HL-60 (cell line): ENCODE measurements at regions not wholly inside any gene's neighbourhood (a gene's known extent, or its start where the extent isn't known, plus 50 kb on each side); places are given as distances from the start of the nearest gene placed in this dataset.
A peak's percentile ranks its signal among the peaks of the same experiment; 100 is the strongest.

Experiments
- DNase-seq, 2 experiments: peaks; one replicate each; pipeline ENCODE4 v3.0.0-alpha.2; 2010 to 2020; ENCODE audit warnings: low read depth in 1 of 2, low spot score in 1 of 2
- H3K27ac ChIP-seq: fragments of 250-450 bp; sonication (Bioruptor Pico); replicated peaks from 2 replicates; pipeline ENCODE4 v1.5.1; 2020; ENCODE audit warnings: mild to moderate bottlenecking, moderate library complexity
- H3K27me3 ChIP-seq: fragments of 250-450 bp; sonication (Bioruptor Pico); 2 replicates; pipeline ENCODE4 v1.5.1; 2021; ENCODE audit warnings: mild to moderate bottlenecking, moderate library complexity; ENCODE audit not compliant: insufficient read depth, poor library complexity, severe bottlenecking
- H3K4me3 ChIP-seq: replicated peaks from 2 replicates; pipeline ENCODE4 v1.5.1; 2011; ENCODE audit warnings: mild to moderate bottlenecking, control low read depth, low read length; ENCODE audit not compliant: insufficient read depth
- GABPA ChIP-seq: IDR thresholded peaks from 2 replicates; pipeline ENCODE4 v1.6.1; 2012; ENCODE audit warnings: low read depth
- POLR2AphosphoS5 ChIP-seq: IDR thresholded peaks from 2 replicates; pipeline ENCODE4 v1.6.1; 2012; ENCODE audit warnings: low read depth
- SPI1 ChIP-seq: IDR thresholded peaks from 2 replicates; pipeline ENCODE4 v1.6.1; 2012; ENCODE audit warnings: low read depth, mild to moderate bottlenecking, borderline replicate concordance
- TF ChIP-seq, protein P1 (sequence below): IDR thresholded peaks from one replicate; pipeline ENCODE4 v1.5.1; 2011; ENCODE audit warnings: low read length, control low read depth, inconsistent platforms; ENCODE audit not compliant: insufficient read depth
- TF ChIP-seq, protein P2 (sequence below): IDR thresholded peaks from 2 replicates; pipeline ENCODE4 v1.6.1; 2012; ENCODE audit warnings: low read depth; ENCODE audit not compliant: insufficient replicate concordance

DNA sequence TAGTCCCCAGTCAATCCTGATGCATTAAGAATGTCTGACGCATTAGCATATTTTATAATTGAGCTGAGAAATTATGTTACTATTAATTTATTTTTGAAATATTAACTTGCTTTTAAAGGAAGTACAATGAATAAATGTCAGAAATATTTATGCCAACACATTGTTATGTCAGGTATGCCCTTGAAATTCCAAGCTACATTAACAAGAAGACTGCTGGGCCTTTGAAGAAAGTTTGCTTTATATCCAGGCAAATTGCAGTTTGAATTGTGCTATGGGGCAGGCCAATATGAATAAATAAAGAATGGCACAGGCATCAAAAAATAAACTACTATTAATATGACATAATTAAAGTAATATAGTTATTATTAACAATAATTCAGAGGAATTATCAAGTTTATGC is 1391.3 kb downstream of the PLA2G4A start:
- no peak overlapping the region for H3K4me3 ChIP-seq
- TF ChIP-seq SPI1, result no peak
- TF ChIP-seq, protein P1, sequence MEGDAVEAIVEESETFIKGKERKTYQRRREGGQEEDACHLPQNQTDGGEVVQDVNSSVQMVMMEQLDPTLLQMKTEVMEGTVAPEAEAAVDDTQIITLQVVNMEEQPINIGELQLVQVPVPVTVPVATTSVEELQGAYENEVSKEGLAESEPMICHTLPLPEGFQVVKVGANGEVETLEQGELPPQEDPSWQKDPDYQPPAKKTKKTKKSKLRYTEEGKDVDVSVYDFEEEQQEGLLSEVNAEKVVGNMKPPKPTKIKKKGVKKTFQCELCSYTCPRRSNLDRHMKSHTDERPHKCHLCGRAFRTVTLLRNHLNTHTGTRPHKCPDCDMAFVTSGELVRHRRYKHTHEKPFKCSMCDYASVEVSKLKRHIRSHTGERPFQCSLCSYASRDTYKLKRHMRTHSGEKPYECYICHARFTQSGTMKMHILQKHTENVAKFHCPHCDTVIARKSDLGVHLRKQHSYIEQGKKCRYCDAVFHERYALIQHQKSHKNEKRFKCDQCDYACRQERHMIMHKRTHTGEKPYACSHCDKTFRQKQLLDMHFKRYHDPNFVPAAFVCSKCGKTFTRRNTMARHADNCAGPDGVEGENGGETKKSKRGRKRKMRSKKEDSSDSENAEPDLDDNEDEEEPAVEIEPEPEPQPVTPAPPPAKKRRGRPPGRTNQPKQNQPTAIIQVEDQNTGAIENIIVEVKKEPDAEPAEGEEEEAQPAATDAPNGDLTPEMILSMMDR, result no peak
- no peak for TF ChIP-seq GABPA
- TF ChIP-seq, protein P2, sequence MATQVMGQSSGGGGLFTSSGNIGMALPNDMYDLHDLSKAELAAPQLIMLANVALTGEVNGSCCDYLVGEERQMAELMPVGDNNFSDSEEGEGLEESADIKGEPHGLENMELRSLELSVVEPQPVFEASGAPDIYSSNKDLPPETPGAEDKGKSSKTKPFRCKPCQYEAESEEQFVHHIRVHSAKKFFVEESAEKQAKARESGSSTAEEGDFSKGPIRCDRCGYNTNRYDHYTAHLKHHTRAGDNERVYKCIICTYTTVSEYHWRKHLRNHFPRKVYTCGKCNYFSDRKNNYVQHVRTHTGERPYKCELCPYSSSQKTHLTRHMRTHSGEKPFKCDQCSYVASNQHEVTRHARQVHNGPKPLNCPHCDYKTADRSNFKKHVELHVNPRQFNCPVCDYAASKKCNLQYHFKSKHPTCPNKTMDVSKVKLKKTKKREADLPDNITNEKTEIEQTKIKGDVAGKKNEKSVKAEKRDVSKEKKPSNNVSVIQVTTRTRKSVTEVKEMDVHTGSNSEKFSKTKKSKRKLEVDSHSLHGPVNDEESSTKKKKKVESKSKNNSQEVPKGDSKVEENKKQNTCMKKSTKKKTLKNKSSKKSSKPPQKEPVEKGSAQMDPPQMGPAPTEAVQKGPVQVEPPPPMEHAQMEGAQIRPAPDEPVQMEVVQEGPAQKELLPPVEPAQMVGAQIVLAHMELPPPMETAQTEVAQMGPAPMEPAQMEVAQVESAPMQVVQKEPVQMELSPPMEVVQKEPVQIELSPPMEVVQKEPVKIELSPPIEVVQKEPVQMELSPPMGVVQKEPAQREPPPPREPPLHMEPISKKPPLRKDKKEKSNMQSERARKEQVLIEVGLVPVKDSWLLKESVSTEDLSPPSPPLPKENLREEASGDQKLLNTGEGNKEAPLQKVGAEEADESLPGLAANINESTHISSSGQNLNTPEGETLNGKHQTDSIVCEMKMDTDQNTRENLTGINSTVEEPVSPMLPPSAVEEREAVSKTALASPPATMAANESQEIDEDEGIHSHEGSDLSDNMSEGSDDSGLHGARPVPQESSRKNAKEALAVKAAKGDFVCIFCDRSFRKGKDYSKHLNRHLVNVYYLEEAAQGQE, result no peak
- no peak for TF ChIP-seq POLR2AphosphoS5
- no peak for DNase-seq
- no peaks in the 10 kb centered on the region for H3K27me3 ChIP-seq
- no peak overlapping the region for H3K27ac ChIP-seq

DNA sequence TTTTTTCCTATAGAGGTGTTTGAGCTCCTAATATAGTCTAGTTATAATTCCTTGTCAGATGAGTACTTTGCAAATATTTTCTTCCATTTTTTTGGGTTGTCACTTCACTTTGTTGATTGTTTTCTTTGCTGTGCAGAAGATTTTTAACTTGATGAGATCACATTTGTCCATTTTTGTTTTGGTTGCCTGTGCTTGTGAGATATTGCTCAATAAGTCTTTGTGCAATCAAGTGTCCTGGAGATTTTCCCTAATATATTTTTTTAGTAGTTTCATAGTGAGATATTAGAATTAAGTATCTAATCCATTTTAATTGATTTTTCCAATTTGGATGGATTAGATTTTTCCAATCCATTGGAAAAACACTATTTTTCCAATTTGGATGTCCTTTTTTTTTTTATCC is 1395.5 kb downstream of the PLA2G4A start:
- Histone ChIP-seq H3K27me3 (no peaks in the 10 kb centered on the region), H3K27ac (no peak overlapping the region), H3K4me3 (no peak overlapping the region)
- TF ChIP-seq POLR2AphosphoS5, result no peak
- TF ChIP-seq, protein P1, result no peak
- no peak for TF ChIP-seq GABPA
- no peak for TF ChIP-seq SPI1
- TF ChIP-seq, protein P2, result no peak
- DNase-seq, result no peak

DNA sequence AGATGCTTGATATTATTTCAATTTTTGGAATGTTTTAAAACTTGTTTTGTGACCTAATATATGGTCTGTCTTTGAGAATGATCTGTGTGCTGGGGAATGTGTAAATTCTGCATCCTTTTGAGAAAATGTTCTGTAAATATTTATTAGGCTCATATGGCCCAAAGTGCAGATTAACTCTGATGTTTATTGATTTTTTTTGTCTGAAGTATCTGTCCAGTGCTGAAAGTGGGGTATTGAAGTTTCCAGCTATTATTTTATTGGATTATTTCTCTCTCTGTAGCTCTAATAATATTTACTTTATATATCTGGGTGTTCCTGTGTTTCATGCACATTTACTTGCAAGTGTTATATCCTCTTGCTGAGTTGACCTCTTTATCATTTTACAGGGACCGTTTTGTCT is 1397.2 kb downstream of the PLA2G4A start:
- no peak for DNase-seq
- no peak for TF ChIP-seq SPI1
- TF ChIP-seq, protein P2, result peak; percentile 74
- Histone ChIP-seq H3K27ac (no peak overlapping the region), H3K4me3 (no peak overlapping the region), H3K27me3 (no peaks in the 10 kb centered on the region)

DNA sequence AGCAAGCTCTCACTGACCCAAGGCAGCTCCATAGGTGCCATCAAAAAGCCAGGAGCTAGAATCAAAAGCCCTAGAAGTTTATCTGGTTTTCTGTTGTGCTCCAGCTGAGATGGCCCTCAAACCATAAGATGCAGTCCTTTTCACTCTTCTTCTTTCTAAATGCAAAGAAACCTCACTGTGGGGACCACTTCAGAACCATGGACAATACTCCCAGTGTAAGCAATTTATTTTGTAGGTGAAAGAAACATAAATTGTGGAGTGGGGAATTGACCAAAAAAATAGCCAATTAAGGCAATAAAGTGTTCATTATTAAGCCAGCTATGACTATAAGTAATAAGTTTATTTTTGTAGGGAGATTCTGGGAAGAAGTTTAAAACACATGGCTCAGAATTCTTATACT is 1399.9 kb downstream of the PLA2G4A start:
- TF ChIP-seq POLR2AphosphoS5 (no peak), GABPA (no peak), SPI1 (no peak)
- TF ChIP-seq, protein P1, result no peak
- TF ChIP-seq, protein P2, result peak; percentile 87
- Histone ChIP-seq H3K27ac (no peak overlapping the region), H3K4me3 (no peak overlapping the region), H3K27me3 (no peaks in the 10 kb centered on the region)
- no peak for DNase-seq
